ENCODE measurements at regions not wholly inside any gene's neighbourhood (a gene's known extent, or its start where the extent isn't known, plus 50 kb on each side); places are given as distances from the start of the nearest gene placed in this dataset.

DNA sequence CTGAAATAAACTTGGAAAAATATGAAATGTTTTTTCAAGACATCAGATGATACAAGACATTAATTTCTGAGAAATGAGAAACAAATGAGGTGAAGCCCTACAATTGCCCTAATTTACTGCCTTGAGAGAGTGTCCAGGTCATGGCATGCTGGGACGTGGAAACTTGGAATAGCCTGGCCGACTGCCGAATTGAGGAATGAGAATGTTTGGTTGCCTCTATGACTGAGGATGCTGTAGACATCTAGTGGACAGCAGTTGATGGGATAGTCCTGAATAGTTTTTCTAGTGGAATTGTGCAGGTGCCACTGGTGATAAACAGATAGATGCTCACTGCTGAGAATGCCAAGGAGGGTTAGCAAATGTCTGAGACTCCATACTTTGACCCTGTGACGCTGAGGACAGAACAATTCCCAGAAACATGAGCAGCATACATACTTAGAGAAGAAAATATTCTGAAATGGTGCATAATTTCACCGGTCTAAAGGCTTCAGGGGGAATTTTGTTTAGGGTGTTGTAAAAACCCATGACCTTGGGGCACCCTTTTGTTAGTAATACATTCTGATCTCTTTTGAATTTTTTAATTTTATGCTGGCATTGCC, 56.5 kb upstream of the CWC22 start:
- H3K4me3 ChIP-seq (ENCODE audit: low read depth, low read length), result no peak overlapping the region
- TF ChIP-seq, protein P1, sequence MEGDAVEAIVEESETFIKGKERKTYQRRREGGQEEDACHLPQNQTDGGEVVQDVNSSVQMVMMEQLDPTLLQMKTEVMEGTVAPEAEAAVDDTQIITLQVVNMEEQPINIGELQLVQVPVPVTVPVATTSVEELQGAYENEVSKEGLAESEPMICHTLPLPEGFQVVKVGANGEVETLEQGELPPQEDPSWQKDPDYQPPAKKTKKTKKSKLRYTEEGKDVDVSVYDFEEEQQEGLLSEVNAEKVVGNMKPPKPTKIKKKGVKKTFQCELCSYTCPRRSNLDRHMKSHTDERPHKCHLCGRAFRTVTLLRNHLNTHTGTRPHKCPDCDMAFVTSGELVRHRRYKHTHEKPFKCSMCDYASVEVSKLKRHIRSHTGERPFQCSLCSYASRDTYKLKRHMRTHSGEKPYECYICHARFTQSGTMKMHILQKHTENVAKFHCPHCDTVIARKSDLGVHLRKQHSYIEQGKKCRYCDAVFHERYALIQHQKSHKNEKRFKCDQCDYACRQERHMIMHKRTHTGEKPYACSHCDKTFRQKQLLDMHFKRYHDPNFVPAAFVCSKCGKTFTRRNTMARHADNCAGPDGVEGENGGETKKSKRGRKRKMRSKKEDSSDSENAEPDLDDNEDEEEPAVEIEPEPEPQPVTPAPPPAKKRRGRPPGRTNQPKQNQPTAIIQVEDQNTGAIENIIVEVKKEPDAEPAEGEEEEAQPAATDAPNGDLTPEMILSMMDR (conservative IDR thresholded peaks at IDR 0.05; ENCODE audit: low read depth, low read length), result no peak
- no peak for DNase-seq (ENCODE audit: low read depth)

DNA sequence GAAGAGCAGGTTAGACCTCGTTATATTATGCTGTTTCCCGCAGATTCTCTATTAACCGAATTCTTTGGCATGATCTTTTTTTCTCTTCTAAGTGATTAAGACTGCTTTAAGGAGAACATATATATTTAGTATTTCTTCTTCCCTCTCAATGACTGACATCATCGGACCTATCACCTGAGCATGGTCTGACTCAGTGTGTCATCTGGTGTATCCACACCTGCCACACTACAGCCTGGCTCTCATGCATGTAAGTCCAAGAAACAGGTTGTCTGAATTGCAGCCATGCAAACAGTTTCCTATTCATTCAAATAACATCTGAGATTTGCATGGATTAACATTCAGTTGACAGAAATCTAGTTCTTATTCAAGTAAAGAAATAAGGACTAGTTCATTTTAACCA, 55.1 kb upstream of the CWC22 start:
- no peak for DNase-seq (ENCODE audit: low read depth)
- H3K4me3 ChIP-seq (ENCODE audit: low read depth, low read length), result no peak overlapping the region
- TF ChIP-seq, protein P1 (conservative IDR thresholded peaks at IDR 0.05; ENCODE audit: low read depth, low read length), result no peak

DNA sequence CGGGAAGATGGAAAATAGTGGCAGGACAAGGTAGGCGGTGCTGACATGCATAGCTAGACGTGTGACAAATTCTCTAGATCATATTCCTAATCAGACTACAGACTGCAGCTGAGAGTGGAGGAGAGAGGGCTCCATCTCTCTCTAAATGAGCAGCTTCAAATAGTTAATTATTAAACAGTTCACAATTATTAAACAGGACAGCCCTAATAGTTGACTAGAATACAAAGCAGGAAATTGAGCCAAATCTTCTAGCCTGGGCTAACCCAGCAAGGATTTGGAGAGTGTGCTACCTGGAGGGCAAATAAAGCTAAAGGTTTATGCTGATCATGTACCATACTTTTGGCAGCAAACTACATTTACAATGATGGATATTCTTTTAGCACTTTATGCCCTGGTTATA, 54.4 kb upstream of the CWC22 start:
- no peak overlapping the region for H3K4me3 ChIP-seq (ENCODE audit: low read depth, low read length)
- TF ChIP-seq, protein P1 (conservative IDR thresholded peaks at IDR 0.05; ENCODE audit: low read depth, low read length), result no peak
- no peak for DNase-seq (ENCODE audit: low read depth)

DNA sequence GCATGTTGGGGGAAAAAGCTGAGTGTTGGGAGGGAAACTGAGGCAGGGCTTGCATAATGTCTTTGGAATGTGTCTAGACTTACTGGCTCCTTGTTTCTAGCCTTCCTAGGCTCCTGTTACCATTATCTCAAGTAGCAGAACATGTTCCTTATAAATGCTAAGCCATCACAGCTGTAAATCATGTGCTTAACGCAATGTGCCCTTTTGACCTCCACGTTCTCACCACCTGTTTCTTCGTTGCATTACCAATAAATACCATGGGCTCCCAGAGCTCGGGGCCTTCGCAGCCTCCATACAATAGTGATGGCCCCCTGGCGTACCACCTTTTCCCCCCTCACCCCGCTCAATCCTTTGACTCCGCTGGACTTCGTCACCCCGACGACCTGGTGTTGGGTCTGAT, 54.0 kb upstream of the CWC22 start:
- H3K4me3 ChIP-seq (ENCODE audit: low read depth, low read length), result no peak overlapping the region
- no peak for DNase-seq (ENCODE audit: low read depth)

DNA sequence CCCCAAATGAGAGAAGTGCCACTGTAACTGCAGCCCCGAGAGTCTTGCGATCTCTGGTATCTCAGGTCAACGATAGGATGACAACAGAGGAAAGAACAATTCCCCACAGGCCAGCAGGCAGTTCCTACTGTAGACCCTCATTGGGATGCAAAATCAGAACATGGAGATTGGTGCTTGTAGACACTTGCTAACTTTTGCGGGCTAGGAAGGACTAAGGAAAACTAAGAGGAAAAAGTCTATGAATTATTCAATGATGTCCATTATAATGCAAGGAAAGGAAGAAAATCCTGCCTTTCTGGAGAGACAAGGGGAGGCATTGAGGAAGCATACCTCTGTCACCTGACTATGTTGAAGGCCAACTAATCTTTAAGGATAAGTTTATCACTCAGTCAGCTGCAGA, 51.9 kb upstream of the CWC22 start:
- DNase-seq (ENCODE audit: low read depth), result no peak
- TF ChIP-seq, protein P1 (conservative IDR thresholded peaks at IDR 0.05; ENCODE audit: low read depth, low read length), result no peak
- H3K4me3 ChIP-seq (ENCODE audit: low read depth, low read length), result no peak overlapping the region

More for the DNA sequence above, 54.0 kb upstream of the CWC22 start:
- TF ChIP-seq, protein P1 (conservative IDR thresholded peaks at IDR 0.05; ENCODE audit: low read depth, low read length), result no peak

DNA sequence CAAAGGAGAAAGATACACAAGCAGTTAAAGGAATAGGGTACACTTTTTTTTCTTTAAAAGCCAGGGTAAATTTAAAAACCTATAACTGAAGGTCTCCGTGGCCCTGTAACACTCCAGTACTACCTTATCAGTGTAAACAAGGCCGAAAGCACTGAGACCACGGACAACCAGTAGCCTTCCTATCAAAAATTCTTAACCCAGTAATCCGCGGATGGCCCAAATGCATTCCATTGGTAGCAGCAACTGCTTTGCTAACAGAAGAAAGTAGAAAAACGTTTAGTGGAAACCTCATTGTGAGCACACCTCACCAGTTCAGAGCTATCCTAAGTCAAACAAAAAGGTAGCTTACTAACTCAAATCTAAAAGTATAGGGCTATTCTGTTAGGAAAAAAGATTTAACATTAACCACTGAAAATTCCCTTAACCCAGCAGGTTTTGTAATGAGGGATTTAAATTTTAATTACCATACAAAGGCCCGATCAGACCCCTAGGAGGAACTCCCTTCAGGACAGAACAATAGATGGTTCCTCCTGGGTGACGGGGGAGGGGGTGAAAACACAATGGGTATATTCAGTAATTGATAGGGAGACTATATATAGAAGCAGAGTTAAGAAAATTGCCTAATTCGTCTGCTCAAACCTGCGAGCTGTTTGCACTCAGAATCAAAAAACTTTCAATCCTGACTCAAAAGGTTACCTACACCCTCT, 50.8 kb upstream of the CWC22 start:
- no peak overlapping the region for H3K4me3 ChIP-seq (ENCODE audit: low read depth, low read length)
- TF ChIP-seq, protein P1 (conservative IDR thresholded peaks at IDR 0.05; ENCODE audit: low read depth, low read length), result no peak
- DNase-seq (ENCODE audit: low read depth), result no peak
